HFF-Myc (cell line): ENCODE measurements at regions not wholly inside any gene's neighbourhood (a gene's known extent, or its start where the extent isn't known, plus 50 kb on each side); places are given as distances from the start of the nearest gene placed in this dataset.
"Not testable (repeated sequence)": the region's sequence is repeated elsewhere in the genome, so short reads cannot be mapped to it uniquely, and the experiment has no call there.

Source experiments
- DNase-seq: peaks from one replicate; pipeline ENCODE4 v3.0.0-alpha.2; 2011; ENCODE audit warnings: low read depth; ENCODE audit errors: extremely low read depth
- H3K4me3 ChIP-seq: replicated peaks from 2 replicates; pipeline ENCODE4 v1.5.1; 2011; ENCODE audit warnings: low read depth, mild to moderate bottlenecking, control low read depth, low read length
- TF ChIP-seq, protein P1 (sequence below): IDR thresholded peaks from 2 replicates; pipeline ENCODE4 v1.5.1; 2012; ENCODE audit warnings: mild to moderate bottlenecking, low read depth, low read length, control low read depth; ENCODE audit errors: missing control alignments

DNA sequence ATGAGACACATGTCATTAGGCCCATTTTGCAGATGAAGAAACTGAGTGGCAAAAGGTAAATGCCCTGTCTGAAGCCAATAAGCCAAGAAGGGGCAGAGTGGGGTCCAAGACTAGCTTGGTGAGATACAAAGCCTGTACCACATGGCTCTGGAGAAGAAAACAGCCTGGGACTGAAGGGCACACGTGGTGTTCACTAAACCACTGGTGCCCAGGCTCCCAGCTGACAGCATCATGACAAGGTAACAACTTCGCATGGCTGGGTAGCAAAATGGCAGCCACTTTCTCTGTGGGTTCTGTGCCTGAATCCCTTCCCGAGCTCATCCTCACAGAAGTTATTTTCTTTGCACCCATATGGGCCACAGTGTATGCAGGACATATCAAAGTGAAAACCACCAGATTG is 229.6 kb downstream of the RAB11FIP2 start:
- TF ChIP-seq, protein P1, sequence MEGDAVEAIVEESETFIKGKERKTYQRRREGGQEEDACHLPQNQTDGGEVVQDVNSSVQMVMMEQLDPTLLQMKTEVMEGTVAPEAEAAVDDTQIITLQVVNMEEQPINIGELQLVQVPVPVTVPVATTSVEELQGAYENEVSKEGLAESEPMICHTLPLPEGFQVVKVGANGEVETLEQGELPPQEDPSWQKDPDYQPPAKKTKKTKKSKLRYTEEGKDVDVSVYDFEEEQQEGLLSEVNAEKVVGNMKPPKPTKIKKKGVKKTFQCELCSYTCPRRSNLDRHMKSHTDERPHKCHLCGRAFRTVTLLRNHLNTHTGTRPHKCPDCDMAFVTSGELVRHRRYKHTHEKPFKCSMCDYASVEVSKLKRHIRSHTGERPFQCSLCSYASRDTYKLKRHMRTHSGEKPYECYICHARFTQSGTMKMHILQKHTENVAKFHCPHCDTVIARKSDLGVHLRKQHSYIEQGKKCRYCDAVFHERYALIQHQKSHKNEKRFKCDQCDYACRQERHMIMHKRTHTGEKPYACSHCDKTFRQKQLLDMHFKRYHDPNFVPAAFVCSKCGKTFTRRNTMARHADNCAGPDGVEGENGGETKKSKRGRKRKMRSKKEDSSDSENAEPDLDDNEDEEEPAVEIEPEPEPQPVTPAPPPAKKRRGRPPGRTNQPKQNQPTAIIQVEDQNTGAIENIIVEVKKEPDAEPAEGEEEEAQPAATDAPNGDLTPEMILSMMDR = no peak
- H3K4me3 ChIP-seq = no peak overlapping the region
- DNase-seq = no peak

DNA sequence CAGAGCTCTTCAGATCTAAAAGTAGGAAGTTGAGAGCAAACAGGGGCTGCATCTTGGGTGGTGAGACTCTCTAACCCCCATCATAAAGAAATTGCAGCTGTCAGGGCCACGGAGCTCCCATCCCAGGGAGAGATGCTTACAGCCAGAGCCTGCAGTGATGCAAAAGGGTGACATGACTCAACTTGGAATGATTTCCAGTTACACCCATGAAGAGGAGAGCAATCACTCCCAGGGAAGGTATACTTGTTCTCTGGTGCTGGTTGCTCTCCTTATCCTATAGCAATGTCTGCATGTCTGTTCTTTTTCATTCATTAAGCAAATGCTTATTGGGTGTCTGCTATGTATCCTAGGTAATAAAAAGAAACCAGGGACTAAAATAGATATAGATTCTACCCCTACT is 228.0 kb downstream of the RAB11FIP2 start:
- H3K4me3 ChIP-seq = no peak overlapping the region
- DNase-seq = no peak
- TF ChIP-seq, protein P1 = no peak

DNA sequence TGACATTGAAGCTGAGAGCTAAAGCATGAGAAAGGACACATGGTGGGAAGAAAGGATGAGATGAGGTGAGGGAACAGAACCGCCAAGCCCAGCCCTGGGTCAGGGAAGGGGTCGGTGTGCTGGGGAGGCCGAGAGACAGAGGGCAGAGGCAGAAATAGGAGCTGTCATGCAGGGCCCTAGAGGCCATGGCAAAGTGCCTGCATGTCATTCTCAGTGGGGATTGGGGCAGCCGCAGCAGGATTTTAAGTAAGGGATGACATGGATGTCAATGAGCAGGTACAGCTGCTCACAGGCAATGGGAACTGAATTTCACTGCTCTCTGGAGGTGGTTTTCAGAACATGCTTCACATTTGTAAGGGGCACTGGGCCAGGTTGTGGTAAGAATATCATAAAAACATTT is 227.4 kb downstream of the RAB11FIP2 start:
- H3K4me3 ChIP-seq = no peak overlapping the region
- TF ChIP-seq, protein P1 = no peak
- DNase-seq = no peak

DNA sequence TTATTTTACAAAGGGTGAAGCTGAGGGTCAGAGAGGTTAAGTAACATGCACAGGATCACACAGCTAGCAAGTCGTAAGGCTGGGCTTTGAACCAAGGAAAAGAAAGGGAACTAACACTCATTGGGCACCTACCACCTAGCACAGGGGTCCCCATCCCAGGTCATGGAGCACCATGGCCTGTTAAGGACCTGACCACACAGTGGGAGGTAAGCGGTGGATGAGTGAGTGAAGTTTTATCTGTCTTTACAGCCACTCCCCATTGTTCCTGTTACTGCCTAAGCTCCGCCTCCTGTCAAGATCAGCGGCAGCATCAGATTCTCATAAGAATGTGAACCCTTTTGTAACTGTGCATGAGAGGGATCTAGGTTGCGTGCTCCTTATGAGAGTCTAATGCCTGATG is 222.8 kb downstream of the RAB11FIP2 start:
- DNase-seq = no peak
- H3K4me3 ChIP-seq = no peak overlapping the region
- TF ChIP-seq, protein P1 = no peak

DNA sequence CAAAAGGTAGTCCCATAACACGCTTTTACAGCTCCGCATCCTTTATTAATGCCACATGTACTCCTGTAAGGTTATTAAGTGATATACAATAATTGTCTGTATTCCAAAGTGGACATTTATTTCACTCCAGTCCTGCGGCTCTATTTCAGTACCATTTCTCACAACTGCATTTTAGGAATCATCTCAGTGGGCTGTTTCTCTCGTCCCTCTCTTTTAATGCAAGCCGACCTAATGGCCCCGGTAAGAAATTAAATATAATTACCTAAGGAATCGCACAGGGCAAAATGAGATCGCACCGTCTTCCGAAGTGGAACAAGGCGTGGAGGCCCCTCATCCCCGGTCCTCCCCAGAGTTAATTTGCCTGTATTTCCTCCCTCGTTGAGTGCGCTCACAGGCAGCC is 216.5 kb downstream of the RAB11FIP2 start:
- TF ChIP-seq, protein P1 = no peak

DNA sequence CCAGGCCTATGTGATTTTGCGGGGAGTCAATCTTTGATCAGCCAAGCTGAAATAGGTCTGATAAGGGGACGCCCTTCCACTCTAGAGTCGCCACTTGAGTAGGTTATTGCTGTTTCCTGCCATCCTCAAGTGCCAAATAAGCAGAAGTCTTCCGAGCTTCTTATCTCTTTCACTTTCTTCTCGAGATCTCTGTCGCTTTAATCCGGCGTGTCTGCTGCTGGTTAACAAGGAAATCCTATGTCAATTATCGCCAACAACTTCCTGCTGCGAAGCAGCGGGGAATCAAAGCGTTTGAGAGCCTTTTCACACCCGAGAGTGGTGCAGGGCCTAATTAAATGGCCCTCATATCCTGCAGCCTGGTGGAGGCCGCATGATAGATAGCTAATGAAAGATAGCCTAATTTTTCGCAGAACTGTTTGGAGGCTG is 215.9 kb downstream of the RAB11FIP2 start:
- TF ChIP-seq, protein P1 = no peak
- H3K4me3 ChIP-seq = no peak overlapping the region
- no peak for DNase-seq

More for the DNA sequence above, 216.5 kb downstream of the RAB11FIP2 start:
- no peak overlapping the region for H3K4me3 ChIP-seq
- DNase-seq = no peak

DNA sequence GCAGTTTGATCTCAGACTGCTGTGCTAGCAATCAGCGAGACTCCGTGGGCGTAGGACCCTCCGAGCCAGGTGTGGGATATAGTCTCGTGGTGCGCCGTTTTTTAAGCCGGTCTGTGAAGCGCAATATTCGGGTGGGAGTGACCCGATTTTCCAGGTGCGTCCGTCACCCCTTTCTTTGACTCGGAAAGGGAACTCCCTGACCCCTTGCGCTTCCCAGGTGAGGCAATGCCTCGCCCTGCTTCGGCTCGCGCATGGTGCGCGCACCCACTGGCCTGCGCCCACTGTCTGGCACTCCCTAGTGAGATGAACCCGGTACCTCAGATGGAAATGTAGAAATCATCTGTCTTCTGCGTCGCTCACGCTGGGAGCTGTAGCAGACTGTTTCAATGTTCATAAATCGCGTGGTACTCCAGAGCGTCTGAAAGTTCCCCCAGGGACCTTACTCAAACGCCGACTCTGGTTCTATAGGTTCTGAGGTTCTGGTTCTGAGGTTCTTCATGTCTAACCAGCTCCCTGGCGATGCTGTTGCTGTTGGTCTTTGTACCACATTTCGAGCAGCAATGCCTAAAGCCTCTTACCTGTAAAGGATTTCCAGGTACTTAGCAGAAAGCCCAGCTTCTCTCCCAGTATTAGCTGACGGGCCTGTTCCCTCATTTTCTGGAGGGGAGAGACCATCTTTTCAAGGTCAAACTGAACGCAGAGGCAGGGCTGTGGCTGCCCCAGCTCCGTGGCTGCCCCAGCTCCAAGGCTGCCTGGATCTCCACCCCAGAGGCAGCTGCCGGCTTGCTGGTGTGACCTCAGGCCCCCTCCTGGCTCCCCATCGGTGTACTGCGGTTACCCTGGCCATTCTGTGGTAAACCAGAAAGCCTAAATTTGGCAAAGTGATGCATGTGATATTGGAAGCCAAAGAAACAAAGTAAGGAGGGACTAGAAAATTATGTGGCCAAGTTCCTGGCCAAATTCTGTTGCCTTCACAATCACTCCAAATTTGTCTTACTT is 207.9 kb downstream of the RAB11FIP2 start:
- DNase-seq = not testable (repeated sequence)

DNA sequence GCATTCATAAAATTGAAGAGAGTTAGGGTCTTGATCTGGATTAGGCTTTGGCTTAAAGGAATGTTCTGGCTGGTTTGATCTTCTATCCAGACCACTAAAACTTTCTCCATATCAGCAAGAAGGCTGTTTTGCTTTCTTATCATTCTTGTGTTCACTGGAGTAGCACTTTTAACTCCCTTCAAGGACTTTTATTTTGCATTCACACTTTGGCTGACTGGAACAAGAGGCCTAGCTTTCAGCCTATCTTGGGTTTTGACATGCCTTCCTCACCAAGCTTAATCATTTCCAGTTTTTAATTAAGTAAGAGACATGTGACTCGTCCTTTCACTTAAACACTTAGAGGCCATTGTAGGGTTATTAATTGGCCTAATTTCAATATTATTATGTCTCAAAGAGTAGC is 190.3 kb downstream of the RAB11FIP2 start:
- H3K4me3 ChIP-seq, DNase-seq: not testable (repeated sequence)

More for the DNA sequence above, 207.9 kb downstream of the RAB11FIP2 start:
- H3K4me3 ChIP-seq = not testable (repeated sequence)
